ENCODE measurements at regions not wholly inside any gene's neighbourhood (a gene's known extent, or its start where the extent isn't known, plus 50 kb on each side); places are given as distances from the start of the nearest gene placed in this dataset.
"Not testable (repeated sequence)": the region's sequence is repeated elsewhere in the genome, so short reads cannot be mapped to it uniquely, and the experiment has no call there.

- no peak overlapping the region for H3K27ac Mint-ChIP-seq
Measured at GRCh38 chr3:117871934-117872333, 1162.4 kb downstream of the TUSC7 start.

GRCh38 chr3:117872594-117873248, 1161.9 kb downstream of the IGSF11 start:
- not testable (repeated sequence) for H3K9me3 Mint-ChIP-seq; H3K4me1 Mint-ChIP-seq (ENCODE audit: unreplicated experiment); DNase-seq (ENCODE audit: extremely low spot score, unreplicated experiment); H3K4me3 Mint-ChIP-seq; H3K27ac Mint-ChIP-seq; H3K36me3 Mint-ChIP-seq; H3K27me3 Mint-ChIP-seq

More at GRCh38 chr3:117871934-117872333, 1162.4 kb downstream of the TUSC7 start:
- Mint-ChIP-seq H3K27me3 (peaks cover 4% of the 10 kb centered on the region), H3K36me3 (peaks cover 3% of the 10 kb centered on the region), H3K9me3 (no peaks in the 10 kb centered on the region), H3K4me1 (ENCODE audit: unreplicated experiment) (peaks cover 8% of the 10 kb centered on the region), H3K4me3 (no peak overlapping the region)
- DNase-seq (ENCODE audit: extremely low spot score, unreplicated experiment), result no peak
- TF ChIP-seq CTCF (conservative IDR thresholded peaks at IDR 0.05), result no peak

- Mint-ChIP-seq H3K27me3 (peaks cover 4% of the 10 kb centered on the region), H3K36me3 (peaks cover 3% of the 10 kb centered on the region), H3K27ac (no peak overlapping the region), H3K4me1 (ENCODE audit: unreplicated experiment) (peaks cover 8% of the 10 kb centered on the region), H3K9me3 (no peaks in the 10 kb centered on the region), H3K4me3 (no peak overlapping the region)
- TF ChIP-seq CTCF (conservative IDR thresholded peaks at IDR 0.05), result no peak
- DNase-seq (ENCODE audit: extremely low spot score, unreplicated experiment), result no peak
Measured at GRCh38 chr3:117873249-117873600, 1161.4 kb downstream of the IGSF11 start.

- H3K27me3 Mint-ChIP-seq, result peaks cover 9% of the 10 kb centered on the region
- no peak for TF ChIP-seq CTCF (conservative IDR thresholded peaks at IDR 0.05)
- no peaks in the 10 kb centered on the region for H3K9me3 Mint-ChIP-seq
- H3K27ac Mint-ChIP-seq, result no peak overlapping the region
- no peak for DNase-seq (ENCODE audit: extremely low spot score, unreplicated experiment)
- H3K4me1 Mint-ChIP-seq (ENCODE audit: unreplicated experiment), result peaks cover 8% of the 10 kb centered on the region
- peaks cover 3% of the 10 kb centered on the region for H3K36me3 Mint-ChIP-seq
- H3K4me3 Mint-ChIP-seq, result no peak overlapping the region
Measured at GRCh38 chr3:117874028-117874690, 1160.5 kb downstream of the IGSF11 start.

GRCh38 chr3:117874904-117875874, 1159.5 kb downstream of the IGSF11 start:
- DNase-seq (ENCODE audit: extremely low spot score, unreplicated experiment), result no peak
- H3K9me3 Mint-ChIP-seq, result no peaks in the 10 kb centered on the region
- peaks cover 8% of the 10 kb centered on the region for H3K4me1 Mint-ChIP-seq (ENCODE audit: unreplicated experiment)
- H3K36me3 Mint-ChIP-seq, result peaks cover 3% of the 10 kb centered on the region
- H3K27ac Mint-ChIP-seq, result no peak overlapping the region
- H3K27me3 Mint-ChIP-seq, result peaks cover 14% of the 10 kb centered on the region
- TF ChIP-seq CTCF (conservative IDR thresholded peaks at IDR 0.05), result no peak
- H3K4me3 Mint-ChIP-seq, result no peak overlapping the region

Data from type B pancreatic cell (in vitro differentiated cells).